IMR-90 (cell line): ENCODE measurements at regions not wholly inside any gene's neighbourhood (a gene's known extent, or its start where the extent isn't known, plus 50 kb on each side); places are given as distances from the start of the nearest gene placed in this dataset.

ENCODE experiments used
- ATAC-seq: fragments of 200-7000 bp; cut with Tn5 transposase; 2 replicates; pipeline ENCODE4 v1.9.1; 2020; ENCODE audit warnings: low read depth, mild to moderate bottlenecking, moderate library complexity
- BruUV-seq: library from RNA; stranded (reverse); fragments of 400-500 nt; replicated peaks from 2 replicates; lab custom pipeline; 2021; lab: Mats Ljungman, UMichigan
- CTCF ChIA-PET: fragments of 300-600 bp; formaldehyde crosslinking; extraction: SDS; loops from one replicate; lab custom pipeline; 2021; ENCODE audit warnings: antibody characterized with exemption; lab: Yijun Ruan, JAX
- POLR2A ChIA-PET: fragments of 300-600 bp; sonication (Branson Sonifier 250); formaldehyde crosslinking; loops from one replicate; lab custom pipeline; 2022; ENCODE audit warnings: antibody characterized with exemption; ENCODE audit not compliant: unreplicated experiment; lab: Charles Lee
- DNase-seq: peaks from one replicate; pipeline ENCODE4 v3.0.0; 2013
- H2AFZ ChIP-seq: replicated peaks from 2 replicates; pipeline ENCODE3; 2013; ENCODE audit warnings: low read length, mild to moderate bottlenecking; ENCODE audit not compliant: poor library complexity
- H2AK5ac ChIP-seq: 2 replicates; pipeline ENCODE4 v1.6.1; 2013; ENCODE audit warnings: low read depth, low read length, inconsistent platforms
- H2AK9ac ChIP-seq: replicated peaks from 2 replicates; pipeline ENCODE3; 2013; ENCODE audit warnings: mild to moderate bottlenecking, low read depth, low read length, moderate library complexity; ENCODE audit not compliant: poor library complexity
- H2BK120ac ChIP-seq: 2 replicates; pipeline ENCODE4 v1.6.1; 2013; ENCODE audit warnings: low read depth, low read length, inconsistent platforms
- H2BK15ac ChIP-seq: 3 replicates; pipeline ENCODE4 v1.6.1; 2013; ENCODE audit warnings: low read depth, low read length, inconsistent platforms
- H2BK20ac ChIP-seq: 2 replicates; pipeline ENCODE4 v1.6.1; 2013; ENCODE audit warnings: low read depth, mild to moderate bottlenecking, inconsistent platforms, low read length, moderate library complexity
- H2BK5ac ChIP-seq: 2 replicates; pipeline ENCODE4 v1.6.1; 2013; ENCODE audit warnings: mild to moderate bottlenecking, low read depth, low read length, inconsistent platforms; ENCODE audit not compliant: poor library complexity, severe bottlenecking
- H3K14ac ChIP-seq: replicated peaks from 2 replicates; pipeline ENCODE4 v1.6.1; 2013; ENCODE audit warnings: low read depth, low read length, inconsistent platforms
- H3K18ac ChIP-seq: 2 replicates; pipeline ENCODE4 v1.6.1; 2013; ENCODE audit warnings: low read depth, low read length, control low read depth
- H3K23ac ChIP-seq: 2 replicates; pipeline ENCODE4 v1.6.1; 2013; ENCODE audit warnings: low read depth, low read length, inconsistent platforms
- H3K27ac ChIP-seq: 2 replicates; pipeline ENCODE4 v1.5.1; 2013; ENCODE audit warnings: mild to moderate bottlenecking, control low read depth, low read length; ENCODE audit not compliant: insufficient read depth
- H3K27me3 ChIP-seq: 2 replicates; pipeline ENCODE4 v1.6.1; 2013; ENCODE audit warnings: low read length; ENCODE audit not compliant: control insufficient read depth, insufficient read depth
- H3K36me3 ChIP-seq: 2 replicates; pipeline ENCODE4 v1.6.1; 2013; ENCODE audit warnings: low read length, mixed read lengths; ENCODE audit not compliant: control insufficient read depth, insufficient read depth
- H3K4ac ChIP-seq: 2 replicates; pipeline ENCODE4 v1.6.1; 2013; ENCODE audit warnings: low read depth, low read length, inconsistent platforms
- H3K4me1 ChIP-seq: 2 replicates; pipeline ENCODE4 v1.6.1; 2013; ENCODE audit warnings: low read length, mixed read lengths; ENCODE audit not compliant: control insufficient read depth, insufficient read depth
- H3K4me2 ChIP-seq: 2 replicates; pipeline ENCODE4 v1.6.1; 2013; ENCODE audit warnings: low read depth, mild to moderate bottlenecking, control low read depth, low read length, moderate library complexity
- H3K4me3 ChIP-seq: 2 replicates; pipeline ENCODE4 v1.5.1; 2013; ENCODE audit warnings: low read depth, mild to moderate bottlenecking, control low read depth, low read length, moderate library complexity; ENCODE audit not compliant: insufficient read depth
- H3K56ac ChIP-seq: 2 replicates; pipeline ENCODE4 v1.6.1; 2013; ENCODE audit warnings: low read length, inconsistent platforms; ENCODE audit not compliant: insufficient read depth; ENCODE audit errors: extremely low read depth
- H3K79me1 ChIP-seq, 2 experiments: 2 replicates each; pipeline ENCODE4 v1.6.1; 2013; ENCODE audit warnings: low read length in 2 of 2, inconsistent platforms in 1 of 2, low read depth in 1 of 2
- H3K9ac ChIP-seq: 2 replicates; pipeline ENCODE4 v1.6.1; 2013; ENCODE audit warnings: low read depth, low read length, control low read depth
- H3K9me1 ChIP-seq: 2 replicates; pipeline ENCODE4 v1.6.1; 2013; ENCODE audit warnings: low read length, inconsistent platforms; ENCODE audit not compliant: insufficient read depth
- H3K9me3 ChIP-seq: 2 replicates; pipeline ENCODE4 v1.6.1; 2013; ENCODE audit warnings: low read length; ENCODE audit not compliant: control insufficient read depth, insufficient read depth
- H4K20me1 ChIP-seq: 2 replicates; pipeline ENCODE4 v1.6.1; 2013; ENCODE audit warnings: low read length, inconsistent platforms; ENCODE audit not compliant: insufficient read depth
- H4K5ac ChIP-seq: 2 replicates; pipeline ENCODE4 v1.6.1; 2013; ENCODE audit warnings: mild to moderate bottlenecking, low read depth, low read length, control low read depth
- H4K8ac ChIP-seq, 2 experiments: 2 replicates each; pipeline ENCODE4 v1.6.1; 2013; ENCODE audit warnings: low read depth in 2 of 2, low read length in 2 of 2, control low read depth in 1 of 2, inconsistent platforms in 1 of 2
- H4K91ac ChIP-seq: 2 replicates; pipeline ENCODE4 v1.6.1; 2013; ENCODE audit warnings: low read depth, low read length, inconsistent platforms; ENCODE audit not compliant: insufficient read depth
- CEBPB ChIP-seq: IDR thresholded peaks from 2 replicates; pipeline ENCODE4 v1.6.1; 2012; ENCODE audit warnings: low read depth, low read length, improper control_type of control experiment
- CTCF ChIP-seq: conservative IDR thresholded peaks from 2 replicates; pipeline ENCODE4 v1.5.1; 2012; ENCODE audit warnings: mild to moderate bottlenecking, low read depth, low read length, improper control_type of control experiment
- ELK1 ChIP-seq: fragments of 150-350 bp; IDR thresholded peaks from 2 replicates; pipeline ENCODE4 v1.6.1; 2016; ENCODE audit warnings: low read depth, mild to moderate bottlenecking, low read length, moderate library complexity, borderline replicate concordance
- MAZ ChIP-seq: IDR thresholded peaks from 2 replicates; pipeline ENCODE4 v1.6.1; 2012; ENCODE audit warnings: low read depth, mild to moderate bottlenecking, low read length, improper control_type of control experiment, moderate library complexity, borderline replicate concordance
- MXI1 ChIP-seq: IDR thresholded peaks from 2 replicates; pipeline ENCODE4 v1.6.1; 2012; ENCODE audit warnings: low read depth, mild to moderate bottlenecking, low read length, moderate library complexity, borderline replicate concordance
- POLR2A ChIP-seq: IDR thresholded peaks from 2 replicates; pipeline ENCODE4 v1.6.1; 2012; ENCODE audit warnings: mild to moderate bottlenecking, low read depth, low read length
- RAD21 ChIP-seq: IDR thresholded peaks from 2 replicates; pipeline ENCODE4 v1.6.1; 2012; ENCODE audit warnings: low read length, improper control_type of control experiment
- RFX5 ChIP-seq: IDR thresholded peaks from 2 replicates; pipeline ENCODE4 v1.8.0; 2012; ENCODE audit warnings: low read depth, mild to moderate bottlenecking, low read length, moderate library complexity
- SMC3 ChIP-seq: fragments of 150-350 bp; IDR thresholded peaks from 2 replicates; pipeline ENCODE4 v1.6.1; 2016; ENCODE audit warnings: low read depth, mild to moderate bottlenecking, antibody characterized with exemption, low read length, moderate library complexity
- WGBS, 2 experiments: methylation state at CpG; one replicate each; pipeline versions ENCODE4 v1.1.5 to v1.1.7; 2013; ENCODE audit warnings: missing lambda C conversion rate in 2 of 2; ENCODE audit not compliant: insufficient read length in 1 of 2; ENCODE audit errors: extremely low coverage in 2 of 2; 5-methylcytosine and 5-hydroxymethylcytosine counted together
- dilution Hi-C: fragments of 300-500 bp; cut with HindIII; formaldehyde crosslinking; loops from one replicate; pipeline ENCODE4 v1.14.3; 2018; ENCODE audit warnings: low sequenced_read_pairs; ENCODE audit not compliant: unreplicated experiment
- in situ Hi-C: fragments of 300-500 bp; cut with MboI; formaldehyde crosslinking; loops from 3 replicates; pipeline ENCODE4 v1.14.3; 2019; ENCODE audit warnings: low sequenced_read_pairs, inconsistent platforms, mixed read lengths
- intact Hi-C: fragments of 100-400 bp; cut with micrococcal nuclease; formaldehyde crosslinking; loops from 2 replicates; pipeline ENCODE4 v1.10.0; 2022

- dilution Hi-C loops (loop anchor here (25.0 kb wide), 1 partner anchor 1310 kb away; the partner anchor contains the start of gene PLPP3), intact Hi-C loops (loop anchor here (1.0 to 5.0 kb wide), 5 partner anchors 61 to 333 kb away; no protein-coding TSS in a partner anchor), in situ Hi-C loops (loop anchor here (5.0 kb wide), 1 partner anchor 135 kb away; no protein-coding TSS in a partner anchor)
- DNase-seq, result peak; percentile 78
- 8% methylated on average over 2 of the region's 15 CpGs; no CpG with 5 or more reads in 1 of the 2 experiments for WGBS, 2 experiments
- no peak overlapping the region for H2BK5ac ChIP-seq
- CTCF ChIA-PET, result interaction anchor here (0.6 to 2.1 kb wide), 8 partner anchors 65 to 206 kb away, joined by 3 to 19 read pairs (median 4); no protein-coding TSS in a partner anchor
- H3K4me2 ChIP-seq, result no peak overlapping the region
- H4K5ac ChIP-seq, result no peak overlapping the region
- H3K14ac ChIP-seq, result peak overlapping the region; percentile 18; the same call in 1 of the 2 replicates
- no TSS peak for BruUV-seq
- H3K23ac ChIP-seq, result no peak overlapping the region; the same call in 1 of the 2 replicates
- no peak overlapping the region; the same call in 1 of the 2 replicates for H3K9ac ChIP-seq
- TF ChIP-seq CEBPB, result no peak
- peak; percentile 85 for TF ChIP-seq SMC3
- no peak for TF ChIP-seq ELK1
- peak; percentile 82 for TF ChIP-seq CTCF
- no peak for TF ChIP-seq MAZ
- TF ChIP-seq RAD21, result peak; percentile 87
- TF ChIP-seq MXI1, result no peak
- no peak for TF ChIP-seq POLR2A
- TF ChIP-seq RFX5, result no peak
- H2BK20ac ChIP-seq, result no peak overlapping the region
- no peak overlapping the region for H4K91ac ChIP-seq
- no peak overlapping the region for H3K27ac ChIP-seq
- no peak overlapping the region for H3K18ac ChIP-seq
- H2BK15ac ChIP-seq, result no peak overlapping the region
- peaks cover 6% of the 10 kb centered on the region; the same call in 1 of the 2 replicates for H3K4me1 ChIP-seq
- ATAC-seq, result peak; percentile 93
- no peaks in the 10 kb centered on the region for H3K9me3 ChIP-seq
- peak overlapping the region in 1 of 2 experiments; percentile 27; a peak in 1 of 4 replicates for H4K8ac ChIP-seq
- no peaks in the 10 kb centered on the region for H4K20me1 ChIP-seq
- H3K9me1 ChIP-seq, result 0 out of 2 replicates have a peak, but pooled peaks cover 7% of the 10 kb centered on the region
- H3K4ac ChIP-seq, result no peak overlapping the region
- no peak overlapping the region for H2BK120ac ChIP-seq
- no peak overlapping the region for H3K4me3 ChIP-seq
- peak overlapping the region; percentile 91 for H2AK5ac ChIP-seq
- peak overlapping the region; percentile 89 for H2AFZ ChIP-seq
- peak overlapping the region; percentile 18 for H2AK9ac ChIP-seq
- no peaks in the 10 kb centered on the region for H3K36me3 ChIP-seq
- no peak overlapping the region for H3K56ac ChIP-seq
- H3K79me1 ChIP-seq, result no peaks in the 10 kb centered on the region
- no peaks in the 10 kb centered on the region for H3K27me3 ChIP-seq
- POLR2A ChIA-PET, result no interaction called here
Measured at GRCh38 chr1:55277377-55278130, 62.4 kb upstream of the USP24 start.
